ENCODE measurements at regions not wholly inside any gene's neighbourhood (a gene's known extent, or its start where the extent isn't known, plus 50 kb on each side); places are given as distances from the start of the nearest gene placed in this dataset.

DNA sequence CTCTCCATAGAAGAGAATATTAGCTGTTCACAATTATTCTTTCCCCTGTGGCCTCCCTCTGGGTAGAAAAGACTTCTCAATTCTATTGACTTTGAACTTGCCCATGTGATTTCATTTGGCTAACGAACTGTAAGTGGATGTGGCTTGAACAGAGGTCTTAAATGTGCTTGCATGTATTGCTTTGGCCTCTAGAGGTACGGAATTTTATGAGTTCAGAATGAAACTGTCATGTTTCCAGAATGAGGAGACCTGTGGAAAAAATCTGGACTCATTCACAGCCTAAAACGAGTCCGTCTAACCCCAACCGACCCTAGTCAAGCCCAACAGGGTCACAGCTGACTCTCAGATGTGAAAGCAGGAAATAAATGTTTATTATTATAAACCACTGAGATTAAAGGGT, 596.7 kb upstream of the UBE2E2 start:
- no peak overlapping the region for H3K27ac ChIP-seq (ENCODE audit: low read depth, low read length)
- no peaks in the 10 kb centered on the region for H4K20me1 ChIP-seq (ENCODE audit: insufficient read depth, low read length)
- H3K4me1 ChIP-seq (ENCODE audit: insufficient read depth, low read length), result no peaks in the 10 kb centered on the region
- no peaks in the 10 kb centered on the region for H3K27me3 ChIP-seq (ENCODE audit: insufficient read depth, low read length)
- no peak for DNase-seq (ENCODE audit: insufficient read length, low spot score, missing footprints)
- H3K36me3 ChIP-seq (ENCODE audit: insufficient read depth, low read length), result no peaks in the 10 kb centered on the region
- H3K4me3 ChIP-seq (ENCODE audit: insufficient read depth, low read length), result no peak overlapping the region
- no peak overlapping the region for H2AFZ ChIP-seq (ENCODE audit: low read length)
- TF ChIP-seq, protein P1, sequence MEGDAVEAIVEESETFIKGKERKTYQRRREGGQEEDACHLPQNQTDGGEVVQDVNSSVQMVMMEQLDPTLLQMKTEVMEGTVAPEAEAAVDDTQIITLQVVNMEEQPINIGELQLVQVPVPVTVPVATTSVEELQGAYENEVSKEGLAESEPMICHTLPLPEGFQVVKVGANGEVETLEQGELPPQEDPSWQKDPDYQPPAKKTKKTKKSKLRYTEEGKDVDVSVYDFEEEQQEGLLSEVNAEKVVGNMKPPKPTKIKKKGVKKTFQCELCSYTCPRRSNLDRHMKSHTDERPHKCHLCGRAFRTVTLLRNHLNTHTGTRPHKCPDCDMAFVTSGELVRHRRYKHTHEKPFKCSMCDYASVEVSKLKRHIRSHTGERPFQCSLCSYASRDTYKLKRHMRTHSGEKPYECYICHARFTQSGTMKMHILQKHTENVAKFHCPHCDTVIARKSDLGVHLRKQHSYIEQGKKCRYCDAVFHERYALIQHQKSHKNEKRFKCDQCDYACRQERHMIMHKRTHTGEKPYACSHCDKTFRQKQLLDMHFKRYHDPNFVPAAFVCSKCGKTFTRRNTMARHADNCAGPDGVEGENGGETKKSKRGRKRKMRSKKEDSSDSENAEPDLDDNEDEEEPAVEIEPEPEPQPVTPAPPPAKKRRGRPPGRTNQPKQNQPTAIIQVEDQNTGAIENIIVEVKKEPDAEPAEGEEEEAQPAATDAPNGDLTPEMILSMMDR (IDR thresholded peaks at IDR 0.05; ENCODE audit: extremely low read depth, low read depth, low read length), result no peak
- no peaks in the 10 kb centered on the region for H3K79me2 ChIP-seq (ENCODE audit: insufficient read depth, low read length)
- no peak overlapping the region for H3K4me2 ChIP-seq (ENCODE audit: insufficient read depth, low read length)
- H3K9me3 ChIP-seq (ENCODE audit: low read depth, low read length), result no peaks in the 10 kb centered on the region

DNA sequence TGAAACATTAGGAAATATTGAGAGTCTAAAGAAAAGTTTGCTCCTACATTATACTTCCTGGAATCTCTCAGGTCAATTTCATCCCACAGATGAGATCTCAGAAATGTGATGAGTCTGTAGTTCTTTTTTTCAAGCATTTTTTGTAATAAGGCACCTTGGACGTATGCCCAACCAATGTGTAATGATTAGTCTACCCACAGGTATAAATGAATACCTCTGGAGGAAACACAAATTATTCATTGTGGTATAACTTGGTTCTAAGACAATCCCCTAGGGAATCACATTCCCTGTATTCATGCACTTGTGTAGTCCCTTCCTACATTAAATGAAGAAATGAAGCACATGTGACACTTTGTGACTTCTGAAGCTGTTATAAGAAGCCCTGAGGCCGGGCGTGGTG, 596.2 kb upstream of the UBE2E2 start:
- TF ChIP-seq, protein P1 (IDR thresholded peaks at IDR 0.05; ENCODE audit: extremely low read depth, low read depth, low read length), result no peak
- no peaks in the 10 kb centered on the region for H3K27me3 ChIP-seq (ENCODE audit: insufficient read depth, low read length)
- H4K20me1 ChIP-seq (ENCODE audit: insufficient read depth, low read length), result no peaks in the 10 kb centered on the region
- H3K27ac ChIP-seq (ENCODE audit: low read depth, low read length), result no peak overlapping the region
- H3K36me3 ChIP-seq (ENCODE audit: insufficient read depth, low read length), result no peaks in the 10 kb centered on the region
- no peak overlapping the region for H2AFZ ChIP-seq (ENCODE audit: low read length)
- no peaks in the 10 kb centered on the region for H3K9me3 ChIP-seq (ENCODE audit: low read depth, low read length)
- H3K4me2 ChIP-seq (ENCODE audit: insufficient read depth, low read length), result no peak overlapping the region
- no peaks in the 10 kb centered on the region for H3K79me2 ChIP-seq (ENCODE audit: insufficient read depth, low read length)
- no peak for DNase-seq (ENCODE audit: insufficient read length, low spot score, missing footprints)
- H3K4me1 ChIP-seq (ENCODE audit: insufficient read depth, low read length), result no peaks in the 10 kb centered on the region
- no peak overlapping the region for H3K4me3 ChIP-seq (ENCODE audit: insufficient read depth, low read length)

DNA sequence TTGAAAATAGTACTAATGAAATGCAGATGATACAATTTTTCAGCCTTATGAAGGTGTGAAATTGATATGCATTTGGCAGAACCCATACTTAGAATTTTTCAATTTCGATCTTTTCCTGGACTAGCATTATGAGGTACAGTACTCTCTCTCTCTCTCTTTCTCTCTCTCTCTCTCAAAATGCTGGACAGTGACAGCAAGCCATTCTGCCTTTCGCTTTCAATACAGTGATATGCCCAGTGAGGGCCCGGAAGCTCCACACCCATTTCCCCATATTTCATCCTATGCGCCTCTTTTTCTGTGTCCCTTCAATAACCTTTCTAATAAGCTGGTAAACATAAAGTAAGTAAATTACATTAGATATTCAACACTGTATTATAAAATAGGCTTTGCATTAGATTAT, 595.0 kb upstream of the UBE2E2 start:
- Histone ChIP-seq H3K36me3 (ENCODE audit: insufficient read depth, low read length) (no peaks in the 10 kb centered on the region), H4K20me1 (ENCODE audit: insufficient read depth, low read length) (no peaks in the 10 kb centered on the region), H3K79me2 (ENCODE audit: insufficient read depth, low read length) (no peaks in the 10 kb centered on the region), H3K27me3 (ENCODE audit: insufficient read depth, low read length) (no peaks in the 10 kb centered on the region), H2AFZ (ENCODE audit: low read length) (no peak overlapping the region), H3K27ac (ENCODE audit: low read depth, low read length) (no peak overlapping the region), H3K4me1 (ENCODE audit: insufficient read depth, low read length) (no peaks in the 10 kb centered on the region), H3K9me3 (ENCODE audit: low read depth, low read length) (no peaks in the 10 kb centered on the region), H3K4me2 (ENCODE audit: insufficient read depth, low read length) (no peak overlapping the region), H3K4me3 (ENCODE audit: insufficient read depth, low read length) (no peak overlapping the region)
- no peak for DNase-seq (ENCODE audit: insufficient read length, low spot score, missing footprints)
- TF ChIP-seq, protein P1 (IDR thresholded peaks at IDR 0.05; ENCODE audit: extremely low read depth, low read depth, low read length), result no peak

DNA sequence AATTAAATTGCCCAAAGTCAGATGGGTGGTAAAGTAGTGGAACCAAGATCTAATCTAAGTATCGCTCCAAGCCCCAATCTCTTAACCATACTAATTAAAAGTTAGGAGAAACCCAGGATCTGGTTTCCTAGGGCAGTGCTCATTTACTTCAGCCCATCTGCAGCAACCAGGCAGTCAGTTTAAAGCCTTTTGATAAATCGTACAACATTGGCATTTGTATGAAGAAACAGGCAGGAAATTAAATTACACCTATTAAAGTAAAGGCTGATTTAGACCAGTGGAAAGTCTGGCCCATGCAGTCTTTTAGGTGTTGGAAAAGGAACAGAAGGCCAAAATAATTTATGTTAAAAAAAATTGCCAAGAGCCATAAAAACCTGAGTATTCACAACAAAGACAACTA, 594.4 kb upstream of the UBE2E2 start:
- Histone ChIP-seq H3K9me3 (ENCODE audit: low read depth, low read length) (no peaks in the 10 kb centered on the region), H3K27me3 (ENCODE audit: insufficient read depth, low read length) (no peaks in the 10 kb centered on the region), H3K4me1 (ENCODE audit: insufficient read depth, low read length) (no peaks in the 10 kb centered on the region), H2AFZ (ENCODE audit: low read length) (no peak overlapping the region), H4K20me1 (ENCODE audit: insufficient read depth, low read length) (no peaks in the 10 kb centered on the region), H3K4me2 (ENCODE audit: insufficient read depth, low read length) (no peak overlapping the region), H3K4me3 (ENCODE audit: insufficient read depth, low read length) (no peak overlapping the region), H3K27ac (ENCODE audit: low read depth, low read length) (no peak overlapping the region), H3K36me3 (ENCODE audit: insufficient read depth, low read length) (no peaks in the 10 kb centered on the region), H3K79me2 (ENCODE audit: insufficient read depth, low read length) (no peaks in the 10 kb centered on the region)
- TF ChIP-seq, protein P1 (IDR thresholded peaks at IDR 0.05; ENCODE audit: extremely low read depth, low read depth, low read length), result no peak
- DNase-seq (ENCODE audit: insufficient read length, low spot score, missing footprints), result no peak
